Heart right ventricle (tissue), 16 donors: ENCODE measurements at regions not wholly inside any gene's neighbourhood (a gene's known extent, or its start where the extent isn't known, plus 50 kb on each side); places are given as distances from the start of the nearest gene placed in this dataset.

ENCODE experiments used
- ATAC-seq, 8 donors: fragments of 200-7000 bp; cut with Tn5 transposase; one replicate each; pipeline ENCODE4 v1.9.1; 2020; ENCODE audit warnings: mild to moderate bottlenecking in 8 of 8, moderate library complexity in 8 of 8, moderate number of reproducible peaks in 1 of 8
- DNase-seq, 2 donors: peaks; one replicate each; pipeline ENCODE4 v3.0.0-alpha.2; 2020
- H3K27ac ChIP-seq, 10 donors: fragments of 200-600 bp; sonication (generic) in 2 of 10; one replicate each; pipeline versions ENCODE4 v1.5.0 to v1.8.0; 2020 to 2022; ENCODE audit warnings: mild to moderate bottlenecking in 3 of 10
- H3K27me3 ChIP-seq, 7 donors: fragments of 200-600 bp; one replicate each; pipeline ENCODE4 v1.8.0; 2021 to 2022; ENCODE audit warnings: mild to moderate bottlenecking in 2 of 7
- H3K36me3 ChIP-seq, 9 donors: fragments of 200-600 bp; sonication (generic) in 1 of 9; one replicate each; pipeline versions ENCODE4 v1.5.0 to v1.8.0; 2020 to 2022; ENCODE audit warnings: mild to moderate bottlenecking in 2 of 9
- H3K4me1 ChIP-seq, 9 donors: fragments of 200-600 bp; sonication (generic) in 1 of 9; one replicate each; pipeline versions ENCODE4 v1.5.0 to v1.8.0; 2020 to 2022; ENCODE audit warnings: mild to moderate bottlenecking in 4 of 9
- H3K4me3 ChIP-seq, 10 donors: fragments of 200-600 bp; sonication (generic) in 2 of 10; one replicate each; pipeline versions ENCODE4 v1.5.0 to v1.8.0; 2020 to 2022; ENCODE audit warnings: mild to moderate bottlenecking in 7 of 10, moderate library complexity in 2 of 10
- H3K9me3 ChIP-seq, 11 donors: fragments of 200-600 bp in 10 of 11; sonication (generic) in 2 of 11; one replicate each; pipeline versions ENCODE4 v1.5.0 to v1.8.0; 2013 to 2022; ENCODE audit warnings: mild to moderate bottlenecking in 2 of 11, control low read depth in 1 of 11, moderate library complexity in 1 of 11
- WGBS, 2 donors: extraction: QIAGEN DNeasy Blood & Tissue Kit; methylation state at CpG; one replicate each; pipeline ENCODE4 v1.1.7; 2013; ENCODE audit warnings: inconsistent platforms in 1 of 2; 5-methylcytosine and 5-hydroxymethylcytosine counted together
- intact Hi-C, 10 donors: fragments of 100-400 bp; cut with DNase I; formaldehyde crosslinking; loops; one replicate each; pipeline versions ENCODE4 v1.11.1 to v1.14.2; 2022
- TF ChIP-seq, protein P1 (sequence below), 9 donors: fragments of 200-600 bp; sonication (generic) in 2 of 9; IDR thresholded peaks; one replicate each; pipeline versions ENCODE4 v1.5.0 to v1.8.0; 2021 to 2022; ENCODE audit warnings: antibody characterized with exemption in 9 of 9, mild to moderate bottlenecking in 5 of 9, moderate library complexity in 1 of 9
- donor health status: Arrhythmogenic right ventricular cardiomyopathy.
- donor health status: ischemic (EF 13 %, LVEDD 7.1; RV severe dilation, severe dysfunction).
- donor health status: healthy with polysubstance abuse.
- donor health status: DM: no; HTN: yes; CAD: no.
- donor health status: DM: no; HTN: no; CAD: no.
- donor health status: ischemic (EF 25% LVEDD 6.9; RV normal size, moderate dysfunction).
- donor health status: ischemic (EF 25% LVEDD 5.7; RV mildly dilated, moderate dysfunction).
- donor health status: healthy.
- donor health status: DM: yes; HTN: yes; CAD: no.
- donor health status: Ischemic cardiomyopathy.
- donor health status: ischemic (EF 35%, LVEDD 5.7; RV mildly dilated, moderate dysfunction).
- donor health status: nonischemic (EF 11% LVEDD 7.7; RV severe dilation, severe dysfunction).
- donor health status: DM: yes; HTN: yes; CAD: no.
- donor health status: PGD.
- donor health status: ischemic (EF 29% LVEDD 5.4; RV normal size, mild dysfunction).
- donor health status: nonischemic (EF 23%, LVEDD 6.1; RV moderate dilation, normal function).

- H3K9me3 ChIP-seq: peaks cover 0 to 2% (median 0%) of the 10 kb centered on the region in 11 donors
- H3K36me3 ChIP-seq: no peaks in the 10 kb centered on the region
- TF ChIP-seq, protein P1, sequence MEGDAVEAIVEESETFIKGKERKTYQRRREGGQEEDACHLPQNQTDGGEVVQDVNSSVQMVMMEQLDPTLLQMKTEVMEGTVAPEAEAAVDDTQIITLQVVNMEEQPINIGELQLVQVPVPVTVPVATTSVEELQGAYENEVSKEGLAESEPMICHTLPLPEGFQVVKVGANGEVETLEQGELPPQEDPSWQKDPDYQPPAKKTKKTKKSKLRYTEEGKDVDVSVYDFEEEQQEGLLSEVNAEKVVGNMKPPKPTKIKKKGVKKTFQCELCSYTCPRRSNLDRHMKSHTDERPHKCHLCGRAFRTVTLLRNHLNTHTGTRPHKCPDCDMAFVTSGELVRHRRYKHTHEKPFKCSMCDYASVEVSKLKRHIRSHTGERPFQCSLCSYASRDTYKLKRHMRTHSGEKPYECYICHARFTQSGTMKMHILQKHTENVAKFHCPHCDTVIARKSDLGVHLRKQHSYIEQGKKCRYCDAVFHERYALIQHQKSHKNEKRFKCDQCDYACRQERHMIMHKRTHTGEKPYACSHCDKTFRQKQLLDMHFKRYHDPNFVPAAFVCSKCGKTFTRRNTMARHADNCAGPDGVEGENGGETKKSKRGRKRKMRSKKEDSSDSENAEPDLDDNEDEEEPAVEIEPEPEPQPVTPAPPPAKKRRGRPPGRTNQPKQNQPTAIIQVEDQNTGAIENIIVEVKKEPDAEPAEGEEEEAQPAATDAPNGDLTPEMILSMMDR (IDR thresholded peaks at IDR 0.05): no peak
- no peak overlapping the region for H3K4me3 ChIP-seq
- H3K27me3 ChIP-seq: no peaks in the 10 kb centered on the region
- DNase-seq (no peak), ATAC-seq (no peak)
- H3K27ac ChIP-seq: no peak overlapping the region
- intact Hi-C loops: no loop called here
- WGBS, 2 donors: 84 to 92% methylated on average over 1 of the region's 1 CpG
- H3K4me1 ChIP-seq: no peaks in the 10 kb centered on the region
Observed at GRCh38 chr5:163878490-163878889, 373.1 kb downstream of the MAT2B start.

- TF ChIP-seq, protein P1 (IDR thresholded peaks at IDR 0.05): no peak
- DNase-seq (no peak), ATAC-seq (no peak)
- Histone ChIP-seq H3K4me3 (no peak overlapping the region), H3K9me3 (no peaks in the 10 kb centered on the region), H3K4me1 (no peaks in the 10 kb centered on the region), H3K27ac (no peak overlapping the region), H3K36me3 (no peaks in the 10 kb centered on the region), H3K27me3 (no peaks in the 10 kb centered on the region)
- intact Hi-C loops: no loop called here
- WGBS, 2 donors: 80 to 84% methylated on average over 2 of the region's 2 CpGs
Observed at GRCh38 chr5:163880302-163880701, 374.9 kb downstream of the MAT2B start.

DNA sequence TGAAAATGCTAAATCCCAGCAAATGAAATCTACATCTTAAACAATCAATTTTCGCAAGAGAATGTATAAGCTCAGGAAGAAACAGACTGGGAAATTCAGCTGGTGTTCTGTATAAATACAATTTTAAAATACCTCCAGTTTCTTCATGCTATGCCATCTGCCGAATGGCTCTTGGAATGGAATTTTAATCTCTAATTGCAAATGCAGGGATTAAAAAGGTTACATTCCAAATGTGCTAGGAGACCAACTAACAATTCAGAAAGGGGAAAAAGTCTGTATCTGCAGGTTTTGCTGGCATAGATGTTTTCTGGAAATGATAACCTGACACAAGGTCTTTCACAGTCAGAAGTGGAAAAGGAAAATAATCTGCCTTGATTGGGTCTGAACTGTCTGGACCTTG lies 379.7 kb downstream of the MAT2B start:
- 66 to 74% methylated on average over 2 of the region's 2 CpGs for WGBS, 2 donors
- ATAC-seq (no peak), DNase-seq (no peak)
- Histone ChIP-seq H3K4me3 (no peak overlapping the region), H3K9me3 (no peaks in the 10 kb centered on the region), H3K36me3 (no peaks in the 10 kb centered on the region), H3K27me3 (no peaks in the 10 kb centered on the region), H3K27ac (no peak overlapping the region), H3K4me1 (no peaks in the 10 kb centered on the region)
- TF ChIP-seq, protein P1 (IDR thresholded peaks at IDR 0.05): no peak
- intact Hi-C loops: no loop called here

DNA sequence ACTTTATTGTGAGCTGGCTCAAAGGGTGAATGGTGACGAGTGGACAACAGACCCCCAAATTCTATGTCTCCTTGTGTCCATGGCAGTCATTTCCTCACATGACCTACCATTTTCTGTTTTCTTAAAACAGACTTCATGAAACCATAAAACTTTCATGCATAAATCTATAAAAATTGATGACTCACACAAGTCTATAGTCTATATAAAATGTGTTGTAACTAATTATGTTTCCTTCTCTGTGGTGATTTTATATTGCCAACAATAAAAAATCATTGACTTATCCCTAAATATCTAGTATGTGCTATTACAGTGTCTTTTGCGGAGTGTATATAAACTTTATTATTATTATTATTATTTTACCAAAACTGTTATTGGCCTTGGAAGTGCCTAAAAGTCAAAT lies 382.4 kb downstream of the MAT2B start:
- Histone ChIP-seq H3K27ac (no peak overlapping the region), H3K9me3 (no peaks in the 10 kb centered on the region), H3K4me3 (no peak overlapping the region), H3K4me1 (no peaks in the 10 kb centered on the region), H3K27me3 (no peaks in the 10 kb centered on the region), H3K36me3 (no peaks in the 10 kb centered on the region)
- DNase-seq: no peak
- 64 to 89% methylated on average over 2 of the region's 2 CpGs for WGBS, 2 donors
- intact Hi-C loops: no loop called here
- TF ChIP-seq, protein P1 (IDR thresholded peaks at IDR 0.05): no peak
- no peak for ATAC-seq

- no peaks in the 10 kb centered on the region for H3K4me1 ChIP-seq
- no peak overlapping the region for H3K27ac ChIP-seq
- intact Hi-C loops: no loop called here
- ATAC-seq: no peak
- WGBS, 2 donors: 54 to 55% methylated on average over 4 of the region's 4 CpGs
- H3K9me3 ChIP-seq: no peaks in the 10 kb centered on the region
- TF ChIP-seq, protein P1 (IDR thresholded peaks at IDR 0.05): no peak
- no peaks in the 10 kb centered on the region for H3K36me3 ChIP-seq
- no peak for DNase-seq
- no peak overlapping the region for H3K4me3 ChIP-seq
- H3K27me3 ChIP-seq: no peaks in the 10 kb centered on the region
Observed at GRCh38 chr5:163888366-163888765, 382.9 kb downstream of the MAT2B start.
